Lung (tissue), 11 donors: ENCODE measurements at regions not wholly inside any gene's neighbourhood (a gene's known extent, or its start where the extent isn't known, plus 50 kb on each side); places are given as distances from the start of the nearest gene placed in this dataset.

ENCODE experiments used
- ATAC-seq: fragments of 200-7000 bp; cut with Tn5 transposase; one replicate; pipeline ENCODE4 v1.9.1; 2020; ENCODE audit warnings: moderate number of reproducible peaks; ENCODE audit not compliant: insufficient read depth, low FRiP score
- DNase-seq, 3 donors: peaks; one replicate each; pipeline ENCODE4 v3.0.0-alpha.2; 2013 to 2017
- H3K27ac ChIP-seq, 2 donors: one replicate each; pipeline ENCODE4 v1.5.1; 2013; ENCODE audit warnings: mild to moderate bottlenecking in 2 of 2, moderate library complexity in 2 of 2, control low read depth in 1 of 2, inconsistent platforms in 1 of 2, low read depth in 1 of 2, low read length in 1 of 2
- H3K27me3 ChIP-seq, 3 donors: one replicate each; pipeline ENCODE4 v1.5.1; 2013; ENCODE audit warnings: low read length in 2 of 3; ENCODE audit not compliant: control insufficient read depth in 3 of 3, insufficient read depth in 3 of 3
- H3K36me3 ChIP-seq, 4 donors: one replicate each; pipeline ENCODE4 v1.5.1; 2013; ENCODE audit warnings: low read length in 4 of 4, mild to moderate bottlenecking in 1 of 4, moderate library complexity in 1 of 4; ENCODE audit not compliant: control insufficient read depth in 4 of 4, insufficient read depth in 4 of 4
- H3K4me1 ChIP-seq, 5 donors: one replicate each; pipeline ENCODE4 v1.5.1; 2013; ENCODE audit warnings: low read length in 5 of 5, mild to moderate bottlenecking in 2 of 5, moderate library complexity in 1 of 5; ENCODE audit not compliant: control insufficient read depth in 5 of 5, insufficient read depth in 5 of 5
- H3K4me3 ChIP-seq: one replicate; pipeline ENCODE4 v1.5.1; 2013; ENCODE audit warnings: mild to moderate bottlenecking, control low read depth, moderate library complexity
- H3K9ac ChIP-seq, 2 donors: one replicate each; pipeline ENCODE4 v1.5.1; 2013; ENCODE audit warnings: low read length in 2 of 2, control low read depth in 1 of 2; ENCODE audit not compliant: insufficient read depth in 1 of 2
- H3K9me3 ChIP-seq, 4 donors: one replicate each; pipeline ENCODE4 v1.5.1; 2013; ENCODE audit warnings: low read length in 3 of 4, mild to moderate bottlenecking in 1 of 4, moderate library complexity in 1 of 4; ENCODE audit not compliant: control insufficient read depth in 4 of 4, insufficient read depth in 3 of 4
- WGBS, 2 donors: extraction: QIAGEN DNeasy Blood & Tissue Kit; methylation state at CpG; one replicate each; pipeline ENCODE4 v1.1.7; 2013; 5-methylcytosine and 5-hydroxymethylcytosine counted together
- TF ChIP-seq, protein P1 (sequence below): IDR thresholded peaks from 2 replicates; pipeline ENCODE4 v1.5.1; 2012; ENCODE audit warnings: mild to moderate bottlenecking; ENCODE audit errors: control extremely low read depth, extremely low read depth
- donor health status: control.
- donor health status: control.
- donor health status: Bipolar disorder and iron deficiency.
- donor health status: healthy.
- donor health status: DM: yes; HTN: yes; CAD: no.

DNA sequence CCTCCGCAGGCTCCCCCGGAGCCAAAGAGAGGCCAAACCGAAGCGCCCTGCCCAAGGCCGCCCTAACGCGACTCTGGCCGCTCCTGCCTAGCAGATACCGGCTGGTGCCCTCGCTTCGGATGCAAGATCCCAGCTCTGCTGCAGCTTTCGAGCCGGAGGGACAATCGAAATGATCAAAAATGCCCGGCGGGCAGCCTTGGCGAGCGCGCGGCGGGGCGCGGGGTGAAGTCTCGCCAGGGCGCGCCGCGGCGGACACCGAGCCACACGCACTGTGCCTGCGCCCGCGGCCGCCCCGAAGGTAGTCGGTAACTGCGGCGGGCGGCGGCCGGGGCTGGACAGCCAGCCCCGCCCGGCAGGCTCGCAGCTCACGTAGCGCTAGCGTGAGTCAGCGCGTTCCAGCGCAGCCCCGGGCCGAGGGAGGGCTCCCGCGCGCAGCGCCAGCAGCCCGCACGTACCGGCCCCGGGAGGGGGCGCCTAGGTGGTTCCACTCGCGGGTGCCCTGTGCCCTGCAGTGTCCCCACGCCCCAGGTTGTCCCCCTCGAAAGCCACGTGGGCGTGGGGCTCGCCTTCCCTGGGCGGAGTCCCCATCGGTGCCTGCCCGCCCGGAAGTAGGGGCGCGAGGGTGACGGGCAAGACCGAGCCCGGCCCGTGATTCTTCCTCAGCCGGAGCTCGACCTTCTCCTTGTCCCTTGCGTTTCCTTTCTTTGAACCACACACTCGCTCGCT, 109.2 kb upstream of the EGLN3 start:
- H3K27ac ChIP-seq, result peak overlapping the region; percentile 80 to 99
- H3K9me3 ChIP-seq, result no peaks in the 10 kb centered on the region
- peaks cover 0 to 8% (median 0%) of the 10 kb centered on the region in 5 donors for H3K4me1 ChIP-seq
- peak overlapping the region; percentile 55 to 79 for H3K9ac ChIP-seq
- ATAC-seq (peak; percentile 95), DNase-seq (peak; percentile 69 to 83 (median 77))
- 2% methylated on average over 65 to 84 of the region's 84 CpGs for WGBS, 2 donors
- TF ChIP-seq, protein P1, sequence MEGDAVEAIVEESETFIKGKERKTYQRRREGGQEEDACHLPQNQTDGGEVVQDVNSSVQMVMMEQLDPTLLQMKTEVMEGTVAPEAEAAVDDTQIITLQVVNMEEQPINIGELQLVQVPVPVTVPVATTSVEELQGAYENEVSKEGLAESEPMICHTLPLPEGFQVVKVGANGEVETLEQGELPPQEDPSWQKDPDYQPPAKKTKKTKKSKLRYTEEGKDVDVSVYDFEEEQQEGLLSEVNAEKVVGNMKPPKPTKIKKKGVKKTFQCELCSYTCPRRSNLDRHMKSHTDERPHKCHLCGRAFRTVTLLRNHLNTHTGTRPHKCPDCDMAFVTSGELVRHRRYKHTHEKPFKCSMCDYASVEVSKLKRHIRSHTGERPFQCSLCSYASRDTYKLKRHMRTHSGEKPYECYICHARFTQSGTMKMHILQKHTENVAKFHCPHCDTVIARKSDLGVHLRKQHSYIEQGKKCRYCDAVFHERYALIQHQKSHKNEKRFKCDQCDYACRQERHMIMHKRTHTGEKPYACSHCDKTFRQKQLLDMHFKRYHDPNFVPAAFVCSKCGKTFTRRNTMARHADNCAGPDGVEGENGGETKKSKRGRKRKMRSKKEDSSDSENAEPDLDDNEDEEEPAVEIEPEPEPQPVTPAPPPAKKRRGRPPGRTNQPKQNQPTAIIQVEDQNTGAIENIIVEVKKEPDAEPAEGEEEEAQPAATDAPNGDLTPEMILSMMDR, result no peak
- peaks cover 0 to 29% (median 17%) of the 10 kb centered on the region in 3 donors for H3K27me3 ChIP-seq
- H3K4me3 ChIP-seq, result peak overlapping the region; percentile 62
- no peaks in the 10 kb centered on the region for H3K36me3 ChIP-seq

DNA sequence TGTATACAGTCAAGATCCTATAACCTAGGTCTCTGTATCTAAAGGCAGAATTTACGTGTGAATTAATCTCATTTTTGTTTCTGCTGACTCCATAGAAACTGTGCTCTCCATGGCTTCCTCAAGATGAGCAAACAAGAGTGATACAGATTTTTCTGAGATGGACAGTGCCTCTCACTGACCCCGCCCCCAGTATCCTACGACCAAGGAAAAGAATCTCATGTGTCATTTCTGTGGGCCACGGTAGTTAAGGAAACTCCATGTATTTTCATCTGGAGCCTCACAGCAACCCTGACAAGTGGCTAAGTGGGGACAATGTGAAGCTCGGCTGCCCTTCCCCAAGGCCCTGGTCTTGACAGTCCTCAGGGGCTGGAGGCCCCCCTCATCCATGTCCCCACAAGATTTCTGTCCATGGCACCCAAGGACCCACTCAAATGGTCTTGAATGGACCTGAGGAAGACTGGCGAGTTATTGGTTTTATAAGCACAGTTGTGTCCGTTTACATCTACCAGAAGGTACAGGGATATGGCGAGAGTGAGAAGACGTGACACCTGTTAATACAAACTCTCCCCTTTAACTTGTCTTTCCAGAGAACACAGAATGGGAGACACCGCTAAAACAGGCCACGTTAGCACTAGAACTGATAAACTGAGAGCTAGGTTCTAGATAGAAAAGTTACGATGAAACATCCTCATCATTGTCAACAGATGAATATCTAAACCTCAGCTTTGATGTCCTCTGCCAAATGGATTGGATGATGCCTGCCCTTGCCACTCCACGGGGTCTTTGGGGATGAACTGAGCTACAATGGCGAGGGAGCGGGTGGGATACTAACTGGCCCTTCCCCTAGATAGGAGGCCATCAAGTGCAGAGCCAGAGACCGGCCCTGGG, 108.4 kb upstream of the EGLN3 start:
- DNase-seq (no peak), ATAC-seq (no peak)
- Histone ChIP-seq H3K27me3 (peaks cover 0 to 29% (median 17%) of the 10 kb centered on the region in 3 donors), H3K4me1 (peaks cover 0 to 8% (median 0%) of the 10 kb centered on the region in 5 donors), H3K4me3 (no peak overlapping the region), H3K27ac (peak overlapping the region; percentile 35 to 99), H3K9me3 (no peaks in the 10 kb centered on the region), H3K9ac (peak overlapping the region; percentile 55 to 79), H3K36me3 (no peaks in the 10 kb centered on the region)
- TF ChIP-seq, protein P1, result no peak
- WGBS, 2 donors, result 81 to 88% methylated on average over 16 of the region's 16 CpGs

DNA sequence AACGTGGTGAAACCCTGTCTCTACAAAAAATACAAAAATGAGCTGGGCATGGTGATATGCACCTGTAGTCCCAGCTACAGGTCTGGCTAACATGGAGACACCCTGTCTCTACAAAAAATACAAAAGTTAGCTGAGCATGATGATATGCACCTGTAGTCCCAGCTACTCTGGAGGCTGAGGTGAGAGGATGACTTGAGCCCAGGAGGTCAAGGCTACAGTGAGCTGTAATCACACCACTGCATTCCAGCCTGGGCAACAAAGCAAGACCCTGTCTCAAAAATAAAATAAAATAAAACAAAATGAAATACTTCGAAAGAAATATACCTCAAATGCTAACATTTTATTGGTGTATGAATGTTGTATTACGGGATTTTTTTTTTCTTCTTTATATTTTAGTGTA, 107.6 kb upstream of the EGLN3 start:
- no peak for DNase-seq
- no peaks in the 10 kb centered on the region for H3K9me3 ChIP-seq
- ATAC-seq, result no peak
- H3K27ac ChIP-seq, result no peak overlapping the region
- TF ChIP-seq, protein P1, result no peak
- H3K27me3 ChIP-seq, result peaks cover 0 to 29% (median 15%) of the 10 kb centered on the region in 3 donors
- H3K36me3 ChIP-seq, result no peaks in the 10 kb centered on the region
- peaks cover 0 to 13% (median 0%) of the 10 kb centered on the region in 5 donors for H3K4me1 ChIP-seq
- H3K4me3 ChIP-seq, result no peak overlapping the region
- H3K9ac ChIP-seq, result no peak overlapping the region
- WGBS, 2 donors, result 94 to 95% methylated on average over 3 of the region's 3 CpGs
